ENCODE measurements at regions not wholly inside any gene's neighbourhood (a gene's known extent, or its start where the extent isn't known, plus 50 kb on each side); places are given as distances from the start of the nearest gene placed in this dataset.

- no peaks in the 10 kb centered on the region for H3K36me3 ChIP-seq
- H3K27me3 ChIP-seq (replicated peaks in 1 of 7), result no peaks in the 10 kb centered on the region
- TF ChIP-seq CTCF (IDR thresholded peaks at IDR 0.05 in 8 of 11, conservative IDR thresholded peaks at IDR 0.05 in 3 of 11), result no peak
- TF ChIP-seq POLR2A (IDR thresholded peaks at IDR 0.05), result no peak
- TF ChIP-seq POLR2AphosphoS5 (IDR thresholded peaks at IDR 0.05), result no peak
- 70 to 90% (median 80%) methylated on average over 3 of the region's 3 CpGs for WGBS, 5 donors
- intact Hi-C loops (cut with DNase I; ENCODE audit: low total_unique reads), result no loop called here
- H3K4me1 ChIP-seq, result no peaks in the 10 kb centered on the region
- no peak overlapping the region for H3K27ac ChIP-seq
- DNase-seq, result no peak
- peaks cover 0 to 13% (median 7%) of the 10 kb centered on the region in 8 donors for H3K9me3 ChIP-seq
- H3K4me3 ChIP-seq, result no peak overlapping the region
These were observed 263.7 kb downstream of the CEMIP2 start for GRCh38 chr9:71504636-71505035.

DNA sequence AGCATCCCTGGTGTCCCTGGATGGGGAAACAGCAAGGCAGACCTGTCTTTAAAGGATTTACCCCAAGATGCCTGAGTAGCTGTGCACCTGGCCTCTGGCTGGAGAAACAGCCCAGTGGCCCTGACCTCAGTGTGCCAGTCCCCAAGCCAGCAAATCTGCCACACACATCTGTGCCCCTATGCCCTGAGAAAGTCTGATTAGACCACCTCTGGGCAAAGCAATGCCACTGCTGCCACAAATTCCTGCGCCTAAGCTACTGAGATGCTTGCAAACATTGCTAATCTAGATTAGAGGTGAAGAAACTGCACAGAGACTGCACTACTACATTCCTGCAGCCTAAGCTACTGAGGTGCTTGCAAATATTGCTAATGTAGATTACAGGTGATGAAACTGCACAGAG lies 269.6 kb downstream of the CEMIP2 start:
- Histone ChIP-seq H3K9me3 (peaks cover 0 to 29% (median 20%) of the 10 kb centered on the region in 8 donors), H3K36me3 (no peaks in the 10 kb centered on the region), H3K27me3 (replicated peaks in 1 of 7) (no peaks in the 10 kb centered on the region), H3K4me3 (no peak overlapping the region), H3K27ac (no peak overlapping the region), H3K4me1 (no peaks in the 10 kb centered on the region)
- WGBS, 5 donors, result 80 to 94% (median 85%) methylated on average over 1 of the region's 1 CpG
- intact Hi-C loops (cut with DNase I; ENCODE audit: low total_unique reads), result no loop called here
- no peak for TF ChIP-seq CTCF (IDR thresholded peaks at IDR 0.05 in 8 of 11, conservative IDR thresholded peaks at IDR 0.05 in 3 of 11)
- TF ChIP-seq POLR2A (IDR thresholded peaks at IDR 0.05), result no peak
- TF ChIP-seq POLR2AphosphoS5 (IDR thresholded peaks at IDR 0.05), result no peak
- no peak for DNase-seq

GRCh38 chr9:71490810-71491209 lies 277.5 kb downstream of the CEMIP2 start:
- Histone ChIP-seq H3K27me3 (replicated peaks in 1 of 7) (peaks cover 0 to 32% (median 0%) of the 10 kb centered on the region in 7 donors), H3K4me3 (no peak overlapping the region), H3K4me1 (no peaks in the 10 kb centered on the region), H3K9me3 (no peaks in the 10 kb centered on the region), H3K27ac (no peak overlapping the region), H3K36me3 (no peaks in the 10 kb centered on the region)
- 38 to 51% (median 40%) methylated on average over 2 of the region's 2 CpGs for WGBS, 5 donors
- intact Hi-C loops (cut with DNase I; ENCODE audit: low total_unique reads), result no loop called here
- no peak for TF ChIP-seq POLR2AphosphoS5 (IDR thresholded peaks at IDR 0.05)
- no peak for TF ChIP-seq POLR2A (IDR thresholded peaks at IDR 0.05)
- TF ChIP-seq CTCF (IDR thresholded peaks at IDR 0.05 in 8 of 11, conservative IDR thresholded peaks at IDR 0.05 in 3 of 11), result no peak
- no peak for DNase-seq

DNA sequence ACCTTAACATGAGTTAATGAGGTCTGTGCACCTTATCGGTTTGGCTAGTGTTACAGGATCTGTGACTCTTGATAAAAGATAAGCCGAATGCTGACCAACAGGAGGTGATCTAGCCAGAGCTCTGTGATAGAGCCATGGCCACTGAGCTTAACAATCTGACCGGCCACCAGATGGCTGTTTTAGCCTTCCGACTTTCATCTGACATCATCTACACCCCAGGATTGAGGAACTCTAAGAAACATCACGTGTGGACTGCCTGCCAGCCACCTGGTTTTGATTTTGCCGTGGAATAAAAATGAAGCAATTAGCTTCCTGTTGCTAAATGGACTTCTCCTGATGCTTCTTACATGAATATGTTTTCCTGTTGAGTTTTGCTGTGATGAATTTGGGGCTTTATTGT lies 281.3 kb downstream of the CEMIP2 start:
- H3K36me3 ChIP-seq, result no peaks in the 10 kb centered on the region
- intact Hi-C loops (cut with DNase I; ENCODE audit: low total_unique reads), result no loop called here
- TF ChIP-seq POLR2A (IDR thresholded peaks at IDR 0.05), result no peak
- TF ChIP-seq POLR2AphosphoS5 (IDR thresholded peaks at IDR 0.05), result no peak
- no peak for TF ChIP-seq CTCF (IDR thresholded peaks at IDR 0.05 in 8 of 11, conservative IDR thresholded peaks at IDR 0.05 in 3 of 11)
- no peak for DNase-seq
- H3K27ac ChIP-seq, result no peak overlapping the region
- no peak overlapping the region for H3K4me3 ChIP-seq
- no peaks in the 10 kb centered on the region for H3K9me3 ChIP-seq
- H3K4me1 ChIP-seq, result no peaks in the 10 kb centered on the region
- H3K27me3 ChIP-seq (replicated peaks in 1 of 7), result peaks cover 0 to 29% (median 0%) of the 10 kb centered on the region in 7 donors
- WGBS, 5 donors, result 33 to 64% (median 53%) methylated on average over 6 of the region's 6 CpGs
